A549 (cell line): ENCODE measurements at regions not wholly inside any gene's neighbourhood (a gene's known extent, or its start where the extent isn't known, plus 50 kb on each side); places are given as distances from the start of the nearest gene placed in this dataset.

ENCODE experiments used
- CTCF ChIP-seq: fragments of >200 bp; sonication (Bioruptor Twin); formaldehyde crosslinking; IDR thresholded peaks from 3 replicates; pipeline ENCODE4 v1.5.1; 2016
- EP300 ChIP-seq, 2 experiments: fragments of >200 bp; sonication (Bioruptor Twin); formaldehyde crosslinking; IDR thresholded peaks; 2 replicates in 1 of 2; 3 replicates in 1 of 2; pipeline ENCODE4 v1.6.1; 2016 to 2017
- GATA3 ChIP-seq: IDR thresholded peaks from 2 replicates; pipeline ENCODE4 v1.6.1; 2012; ENCODE audit warnings: borderline replicate concordance
- HOXB5 ChIP-seq: fragments of 250-450 bp; sonication (Bioruptor Pico); IDR thresholded peaks from 2 replicates; pipeline ENCODE4 v1.5.0; 2020; ENCODE audit warnings: mild to moderate bottlenecking, moderate library complexity
- MAFK ChIP-seq: fragments of 450-650 bp; IDR thresholded peaks from 2 replicates; pipeline ENCODE4 v1.6.1; 2014; ENCODE audit not compliant: partially characterized antibody
- MAX ChIP-seq: IDR thresholded peaks from 2 replicates; pipeline ENCODE4 v1.6.1; 2012
- PHF8 ChIP-seq: fragments of 200-600 bp; sonication (generic); IDR thresholded peaks from 2 replicates; pipeline ENCODE4 v1.6.1; 2016; ENCODE audit warnings: low read depth, mild to moderate bottlenecking, antibody characterized with exemption, moderate library complexity, borderline replicate concordance
- POLR2A ChIP-seq: IDR thresholded peaks from 2 replicates; pipeline ENCODE4 v1.6.1; 2012; ENCODE audit warnings: mild to moderate bottlenecking, low read length
- REST ChIP-seq: fragments of 200-600 bp; sonication (generic); IDR thresholded peaks from 2 replicates; pipeline ENCODE4 v1.6.1; 2016; ENCODE audit warnings: antibody characterized with exemption, mild to moderate bottlenecking, moderate library complexity
- SMC3 ChIP-seq: fragments of >200 bp; sonication (Bioruptor Twin); formaldehyde crosslinking; IDR thresholded peaks from 3 replicates; pipeline ENCODE4 v1.6.1; 2018; ENCODE audit warnings: inconsistent platforms

GRCh38 chr3:124636863-124637296 lies 93.4 kb upstream of the UMPS start:
- TF ChIP-seq CTCF, result no peak
- TF ChIP-seq EP300 (IDR thresholded peaks at IDR 0.05), result no peak
- no peak for TF ChIP-seq MAFK
- TF ChIP-seq MAX, result no peak
- no peak for TF ChIP-seq PHF8
- no peak for TF ChIP-seq SMC3
- TF ChIP-seq GATA3, result no peak
- no peak for TF ChIP-seq POLR2A
- TF ChIP-seq REST, result no peak
- TF ChIP-seq HOXB5, result no peak
